Stimulated activated naive B cell treated with anti-CD40 and anti-IgM and Interleukin-4, amounts not matched to agents 10 μg/mL and 1 μg/mL and 100 μg/mL, for 72 hours (primary cell): ENCODE measurements at regions not wholly inside any gene's neighbourhood (a gene's known extent, or its start where the extent isn't known, plus 50 kb on each side); places are given as distances from the start of the nearest gene placed in this dataset.

Source experiments
- ATAC-seq, 2 donors: fragments of 150-1000 bp; cut with Tn5 transposase; replicated peaks; 2 replicates each; pipeline ENCODE4 v1.10.0; 2021; ENCODE audit warnings: moderate library complexity in 1 of 2
- DNase-seq: peaks from one replicate; pipeline ENCODE4 v3.0.0; 2021
- H3K27ac Mint-ChIP-seq: one replicate; pipeline ENCODE4 v1.8.0; 2022; ENCODE audit warnings: mild to moderate bottlenecking, mixed read lengths
- H3K27me3 Mint-ChIP-seq, 2 donors: one replicate each; pipeline ENCODE4 v1.8.0; 2022; ENCODE audit warnings: mixed read lengths in 2 of 2
- H3K36me3 Mint-ChIP-seq, 2 donors: one replicate each; pipeline ENCODE4 v1.8.0; 2022; ENCODE audit warnings: mixed read lengths in 2 of 2, mild to moderate bottlenecking in 1 of 2
- H3K4me1 Mint-ChIP-seq, 2 donors: one replicate each; pipeline ENCODE4 v1.8.0; 2022; ENCODE audit warnings: mixed read lengths in 2 of 2, mild to moderate bottlenecking in 1 of 2
- H3K4me3 Mint-ChIP-seq, 2 donors: one replicate each; pipeline ENCODE4 v1.8.0; 2022; ENCODE audit warnings: mild to moderate bottlenecking in 2 of 2, mixed read lengths in 2 of 2, moderate library complexity in 1 of 2
- H3K9me3 Mint-ChIP-seq, 2 donors: one replicate each; pipeline ENCODE4 v1.8.0; 2022; ENCODE audit warnings: mixed read lengths in 2 of 2, mild to moderate bottlenecking in 1 of 2

- DNase-seq (no peak), ATAC-seq (no peak)
- H3K36me3 Mint-ChIP-seq: no peaks in the 10 kb centered on the region
- H3K27ac Mint-ChIP-seq: no peak overlapping the region
- H3K27me3 Mint-ChIP-seq: no peaks in the 10 kb centered on the region
- no peak overlapping the region for H3K4me3 Mint-ChIP-seq
- H3K4me1 Mint-ChIP-seq: no peaks in the 10 kb centered on the region
- peaks cover 0 to 2% of the 10 kb centered on the region in 2 donors for H3K9me3 Mint-ChIP-seq
Observed at GRCh38 chr4:136495076-136495475, 1037.2 kb downstream of the PCDH18 start.

DNA sequence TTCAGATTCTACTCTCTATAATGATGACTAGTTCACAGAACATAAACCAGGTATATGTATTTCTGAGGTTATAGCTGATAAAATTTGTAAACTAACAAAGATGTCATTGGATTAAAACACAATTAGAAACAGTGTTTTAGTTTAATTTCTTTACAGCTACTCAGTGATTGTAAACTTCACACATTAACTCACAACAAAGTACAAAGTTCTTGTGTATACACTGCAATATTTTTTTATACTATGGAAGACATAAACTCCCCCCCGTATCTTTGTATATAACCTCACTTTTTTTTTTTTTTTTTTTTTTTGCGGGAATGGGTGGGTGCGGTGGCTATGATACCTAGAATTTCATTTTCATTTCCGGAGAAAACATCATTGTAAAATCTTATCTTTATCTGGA lies 1043.2 kb downstream of the PCDH18 start:
- H3K27me3 Mint-ChIP-seq: no peaks in the 10 kb centered on the region
- no peak overlapping the region for H3K27ac Mint-ChIP-seq
- H3K36me3 Mint-ChIP-seq: no peaks in the 10 kb centered on the region
- no peaks in the 10 kb centered on the region for H3K4me1 Mint-ChIP-seq
- H3K4me3 Mint-ChIP-seq: no peak overlapping the region
- DNase-seq (no peak), ATAC-seq (no peak)
- peaks cover 0 to 3% of the 10 kb centered on the region in 2 donors for H3K9me3 Mint-ChIP-seq

GRCh38 chr4:136484996-136485395 lies 1047.3 kb downstream of the PCDH18 start:
- no peak overlapping the region for H3K27ac Mint-ChIP-seq
- ATAC-seq (no peak), DNase-seq (no peak)
- no peak overlapping the region for H3K4me3 Mint-ChIP-seq
- H3K4me1 Mint-ChIP-seq: no peaks in the 10 kb centered on the region
- peaks cover 0 to 3% of the 10 kb centered on the region in 2 donors for H3K9me3 Mint-ChIP-seq
- H3K36me3 Mint-ChIP-seq: no peaks in the 10 kb centered on the region
- H3K27me3 Mint-ChIP-seq: no peaks in the 10 kb centered on the region

- H3K9me3 Mint-ChIP-seq: no peaks in the 10 kb centered on the region
- ATAC-seq: no peak
- no peak overlapping the region for H3K4me3 Mint-ChIP-seq
Observed at GRCh38 chr4:136476753-136477152, 1055.5 kb downstream of the PCDH18 start.

GRCh38 chr4:136471051-136471450 lies 1061.2 kb downstream of the PCDH18 start:
- Mint-ChIP-seq H3K27ac (no peak overlapping the region), H3K4me3 (no peak overlapping the region), H3K9me3 (peaks cover 1 to 4% of the 10 kb centered on the region in 2 donors), H3K4me1 (no peaks in the 10 kb centered on the region), H3K36me3 (no peaks in the 10 kb centered on the region), H3K27me3 (no peaks in the 10 kb centered on the region)
- no peak for ATAC-seq
- no peak for DNase-seq

More at GRCh38 chr4:136476753-136477152, 1055.5 kb downstream of the PCDH18 start:
- no peak overlapping the region for H3K27ac Mint-ChIP-seq
- no peaks in the 10 kb centered on the region for H3K36me3 Mint-ChIP-seq
- DNase-seq: no peak
- H3K4me1 Mint-ChIP-seq: no peaks in the 10 kb centered on the region
- no peaks in the 10 kb centered on the region for H3K27me3 Mint-ChIP-seq

- Mint-ChIP-seq H3K4me1 (no peaks in the 10 kb centered on the region), H3K27ac (no peak overlapping the region), H3K36me3 (no peaks in the 10 kb centered on the region), H3K9me3 (peaks cover 4% of the 10 kb centered on the region in 2 donors), H3K4me3 (no peak overlapping the region), H3K27me3 (no peaks in the 10 kb centered on the region)
- no peak for ATAC-seq
- DNase-seq: no peak
Observed at GRCh38 chr4:136465691-136466090, 1066.6 kb downstream of the PCDH18 start.

DNA sequence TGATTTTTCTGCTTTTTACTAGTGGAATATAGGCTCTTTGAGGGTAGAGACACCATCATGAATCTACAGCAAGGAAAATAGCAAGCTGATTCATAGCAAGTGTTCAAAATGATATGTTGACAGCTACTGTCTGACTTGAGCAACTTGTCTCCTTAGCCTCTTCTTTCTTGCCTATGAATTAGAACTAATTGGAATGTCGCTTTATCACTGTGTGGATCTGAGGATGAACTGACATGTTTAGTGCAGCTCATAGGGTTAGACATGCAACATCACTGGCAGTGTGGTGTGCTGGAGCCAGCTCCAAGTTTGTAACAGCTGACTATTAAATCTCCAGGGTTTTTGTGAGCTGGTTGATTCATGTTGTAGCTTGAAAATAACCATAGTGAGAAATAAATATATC lies 1068.4 kb downstream of the PCDH18 start:
- no peaks in the 10 kb centered on the region for H3K4me1 Mint-ChIP-seq
- H3K27me3 Mint-ChIP-seq: no peaks in the 10 kb centered on the region
- no peak overlapping the region for H3K27ac Mint-ChIP-seq
- H3K36me3 Mint-ChIP-seq: no peaks in the 10 kb centered on the region
- H3K9me3 Mint-ChIP-seq: peaks cover 0 to 4% of the 10 kb centered on the region in 2 donors
- no peak overlapping the region for H3K4me3 Mint-ChIP-seq
- no peak for DNase-seq
- ATAC-seq: no peak

DNA sequence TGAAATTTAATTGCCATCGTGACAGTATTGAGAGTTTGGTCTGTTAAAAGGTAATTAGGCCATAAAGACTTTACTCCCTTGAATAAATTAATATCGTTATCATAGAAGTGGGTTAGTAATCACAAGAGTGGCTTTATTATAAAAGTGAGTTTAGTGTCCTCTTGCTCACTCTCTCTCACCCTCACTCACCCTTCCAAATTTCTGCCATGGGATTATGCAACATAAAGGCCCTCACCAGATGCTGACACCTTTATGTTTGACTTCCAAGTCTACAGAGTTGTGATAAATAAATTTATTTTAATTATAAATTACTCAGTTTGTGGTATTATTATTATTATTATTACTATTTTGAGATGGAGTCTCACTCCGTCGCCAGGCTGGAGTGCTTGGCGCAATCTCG lies 1070.8 kb downstream of the PCDH18 start:
- Mint-ChIP-seq H3K4me3 (no peak overlapping the region), H3K9me3 (peaks cover 0 to 3% of the 10 kb centered on the region in 2 donors), H3K4me1 (no peaks in the 10 kb centered on the region), H3K27ac (no peak overlapping the region), H3K36me3 (no peaks in the 10 kb centered on the region), H3K27me3 (no peaks in the 10 kb centered on the region)
- no peak for DNase-seq
- no peak for ATAC-seq

DNA sequence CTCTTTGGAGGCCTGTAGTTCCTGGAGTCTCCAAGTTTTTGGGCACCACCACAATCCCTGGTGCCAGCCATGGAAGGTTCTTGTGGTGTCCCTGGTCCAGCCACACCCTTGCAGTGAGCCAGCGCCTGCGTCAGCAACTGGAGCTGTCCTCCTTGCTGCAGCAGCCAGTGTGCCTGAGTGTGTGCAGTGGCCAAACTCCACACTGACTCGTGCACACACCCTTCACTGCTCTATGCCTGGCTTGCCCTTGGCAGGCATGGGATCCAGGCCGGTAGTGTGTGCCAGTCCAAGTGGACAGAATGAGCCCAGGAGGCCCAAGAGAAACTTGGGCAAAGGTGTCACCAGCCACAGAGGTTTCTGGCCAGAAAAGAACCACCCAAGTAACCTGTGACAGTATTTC lies 1074.0 kb downstream of the PCDH18 start:
- no peak for DNase-seq
- H3K27me3 Mint-ChIP-seq: no peaks in the 10 kb centered on the region
- peak in 1 of 2 donors; percentile 5 for ATAC-seq
- no peaks in the 10 kb centered on the region for H3K36me3 Mint-ChIP-seq
- no peaks in the 10 kb centered on the region for H3K9me3 Mint-ChIP-seq
- no peak overlapping the region for H3K27ac Mint-ChIP-seq
- H3K4me1 Mint-ChIP-seq: no peaks in the 10 kb centered on the region
- H3K4me3 Mint-ChIP-seq: no peak overlapping the region

GRCh38 chr4:136457577-136457976 lies 1074.7 kb downstream of the PCDH18 start:
- H3K4me1 Mint-ChIP-seq: no peaks in the 10 kb centered on the region
- no peaks in the 10 kb centered on the region for H3K36me3 Mint-ChIP-seq
- DNase-seq (no peak), ATAC-seq (peak in 1 of 2 donors; percentile 22)
- no peaks in the 10 kb centered on the region for H3K9me3 Mint-ChIP-seq
- no peak overlapping the region for H3K27ac Mint-ChIP-seq
- H3K4me3 Mint-ChIP-seq: no peak overlapping the region
- no peaks in the 10 kb centered on the region for H3K27me3 Mint-ChIP-seq

DNA sequence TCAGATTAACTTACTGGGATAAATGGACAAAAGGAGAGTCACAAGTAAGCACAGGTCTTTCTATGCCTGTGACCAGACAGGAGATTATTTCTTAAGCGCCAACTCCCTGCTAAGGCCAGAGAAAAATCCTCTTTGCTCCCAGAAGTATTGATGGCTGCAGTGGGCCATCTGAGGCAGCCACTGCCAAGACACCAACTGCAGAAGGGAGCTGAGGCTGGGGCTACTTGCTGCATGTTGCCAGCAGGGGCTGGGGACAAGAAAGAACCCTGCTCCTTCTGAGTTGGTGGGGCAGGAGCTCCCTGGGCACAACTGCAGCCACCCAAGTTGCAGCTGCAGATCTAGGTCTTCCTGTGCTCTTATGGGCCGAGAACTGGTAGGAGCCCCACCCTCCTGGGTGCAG lies 1075.3 kb downstream of the PCDH18 start:
- Mint-ChIP-seq H3K4me3 (no peak overlapping the region), H3K9me3 (no peaks in the 10 kb centered on the region), H3K4me1 (no peaks in the 10 kb centered on the region), H3K27me3 (no peaks in the 10 kb centered on the region), H3K27ac (no peak overlapping the region), H3K36me3 (no peaks in the 10 kb centered on the region)
- ATAC-seq (no peak), DNase-seq (no peak)

DNA sequence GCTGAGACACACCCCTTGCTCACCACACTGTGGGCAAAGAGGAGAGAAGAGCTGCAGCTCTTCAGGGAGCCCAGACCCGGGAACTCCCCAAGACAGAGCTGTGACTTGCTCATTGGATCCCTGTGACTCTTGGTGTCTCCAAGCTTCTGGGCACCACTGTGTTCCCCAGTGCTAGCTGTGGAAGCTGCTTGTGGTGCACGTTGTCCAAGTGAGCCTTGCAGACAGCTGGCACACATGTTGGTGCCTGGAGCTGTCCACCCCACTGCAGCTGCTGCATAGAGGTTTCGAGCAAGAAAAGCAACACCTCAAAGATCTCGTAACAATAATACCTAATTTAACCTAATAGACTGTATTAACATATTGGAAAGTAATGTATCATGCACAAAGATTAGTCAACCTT lies 1089.3 kb downstream of the PCDH18 start:
- Mint-ChIP-seq H3K9me3 (no peaks in the 10 kb centered on the region), H3K4me3 (no peak overlapping the region), H3K36me3 (no peaks in the 10 kb centered on the region), H3K27me3 (no peaks in the 10 kb centered on the region), H3K4me1 (no peaks in the 10 kb centered on the region), H3K27ac (no peak overlapping the region)
- no peak for ATAC-seq
- no peak for DNase-seq

GRCh38 chr4:136442447-136442846 lies 1089.8 kb downstream of the PCDH18 start:
- no peak overlapping the region for H3K27ac Mint-ChIP-seq
- H3K9me3 Mint-ChIP-seq: no peaks in the 10 kb centered on the region
- no peak overlapping the region for H3K4me3 Mint-ChIP-seq
- H3K4me1 Mint-ChIP-seq: no peaks in the 10 kb centered on the region
- no peak for DNase-seq
- ATAC-seq: peak in 1 of 2 donors; percentile 10
- no peaks in the 10 kb centered on the region for H3K27me3 Mint-ChIP-seq
- no peaks in the 10 kb centered on the region for H3K36me3 Mint-ChIP-seq

DNA sequence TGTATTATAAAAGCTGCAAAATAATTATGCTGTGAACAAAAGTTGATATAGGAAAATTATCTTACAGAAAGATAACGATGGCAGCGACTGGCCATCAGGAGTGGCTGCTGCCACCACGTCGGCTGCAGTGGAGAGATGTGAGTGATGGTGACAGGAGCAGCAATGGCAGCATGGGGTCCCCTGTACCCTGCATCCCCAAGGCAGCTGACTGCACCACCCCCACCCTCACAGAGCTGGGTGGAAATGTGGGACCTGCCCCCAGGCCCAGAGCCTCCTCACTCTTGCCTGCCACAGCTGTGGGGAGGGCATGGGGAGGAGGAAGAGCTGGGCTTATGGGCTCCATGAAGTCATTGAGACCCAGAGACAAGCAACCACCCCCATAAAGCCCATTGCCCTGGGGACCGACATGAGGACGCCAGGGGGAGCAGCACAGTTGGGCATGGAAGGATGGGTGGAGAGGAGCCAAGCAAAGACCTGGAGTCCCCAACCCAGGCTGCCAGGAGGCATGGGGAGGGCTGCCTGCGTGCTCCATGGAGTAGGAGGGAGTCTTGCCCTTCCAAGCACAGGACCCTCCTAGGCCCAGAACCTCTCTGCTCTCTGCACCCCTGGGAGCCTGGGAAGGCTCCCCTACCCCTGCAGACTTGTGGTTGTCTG lies 1090.5 kb downstream of the PCDH18 start:
- H3K4me3 Mint-ChIP-seq: no peak overlapping the region
- DNase-seq: no peak
- no peak overlapping the region for H3K27ac Mint-ChIP-seq
- H3K27me3 Mint-ChIP-seq: no peaks in the 10 kb centered on the region
- ATAC-seq: peak; percentile 10 to 12
- no peaks in the 10 kb centered on the region for H3K9me3 Mint-ChIP-seq
- H3K4me1 Mint-ChIP-seq: no peaks in the 10 kb centered on the region
- no peaks in the 10 kb centered on the region for H3K36me3 Mint-ChIP-seq

DNA sequence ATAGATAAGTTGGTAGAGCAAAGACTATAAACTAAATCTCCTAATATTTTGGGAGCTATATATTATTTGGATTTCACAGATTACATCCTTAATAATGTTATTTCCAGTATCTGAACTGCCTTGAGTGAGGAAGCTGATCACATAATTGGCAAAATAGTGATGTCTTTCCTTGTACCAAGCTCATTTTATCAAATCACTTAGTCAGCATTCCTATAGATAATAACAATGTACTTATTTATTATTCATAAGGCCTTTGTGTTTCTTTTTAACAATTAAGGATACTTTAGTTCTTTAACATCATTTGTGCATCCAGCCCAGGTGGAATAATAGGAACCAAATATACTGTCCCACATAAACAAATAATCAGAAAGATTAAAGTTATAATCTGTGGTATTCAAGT lies 1093.6 kb downstream of the PCDH18 start:
- H3K4me3 Mint-ChIP-seq: no peak overlapping the region
- no peaks in the 10 kb centered on the region for H3K4me1 Mint-ChIP-seq
- no peaks in the 10 kb centered on the region for H3K36me3 Mint-ChIP-seq
- ATAC-seq: no peak
- H3K9me3 Mint-ChIP-seq: no peaks in the 10 kb centered on the region
- no peaks in the 10 kb centered on the region for H3K27me3 Mint-ChIP-seq
- DNase-seq: no peak
- no peak overlapping the region for H3K27ac Mint-ChIP-seq

GRCh38 chr4:136424052-136424451 lies 1108.2 kb downstream of the PCDH18 start:
- Mint-ChIP-seq H3K36me3 (no peaks in the 10 kb centered on the region), H3K9me3 (no peaks in the 10 kb centered on the region), H3K4me3 (no peak overlapping the region), H3K27ac (no peak overlapping the region), H3K27me3 (no peaks in the 10 kb centered on the region), H3K4me1 (no peaks in the 10 kb centered on the region)
- ATAC-seq (no peak), DNase-seq (no peak)
